ENCODE measurements at regions not wholly inside any gene's neighbourhood (a gene's known extent, or its start where the extent isn't known, plus 50 kb on each side); places are given as distances from the start of the nearest gene placed in this dataset.

GRCh38 chr1:165025805-165026204, 330.7 kb downstream of the LMX1A start:
- DNase-seq, result no peak

- peak; percentile 61 to 82 for DNase-seq
These were observed 341.8 kb downstream of the LMX1A start for GRCh38 chr1:165014753-165015152.

- DNase-seq, result no peak
These were observed 344.5 kb downstream of the LMX1A start for GRCh38 chr1:165011991-165012531.

GRCh38 chr1:165011186-165011585, 345.3 kb downstream of the LMX1A start:
- no peak for DNase-seq

- DNase-seq, result no peak
These were observed 346.0 kb downstream of the LMX1A start for GRCh38 chr1:165010418-165011070.

GRCh38 chr1:165006831-165007230, 349.7 kb downstream of the LMX1A start:
- DNase-seq, result no peak

GRCh38 chr1:164999146-164999545, 357.4 kb downstream of the LMX1A start:
- DNase-seq, result no peak

GRCh38 chr1:164991763-164992314, 364.7 kb downstream of the LMX1A start:
- no peak for DNase-seq

- no peak for DNase-seq
These were observed 373.4 kb downstream of the LMX1A start for GRCh38 chr1:164983023-164983650.

- no peak for DNase-seq
These were observed 374.0 kb downstream of the LMX1A start for GRCh38 chr1:164982545-164982944.

- DNase-seq, result no peak
These were observed 379.0 kb downstream of the LMX1A start for GRCh38 chr1:164977561-164977960.

- DNase-seq, result no peak
These were observed 384.5 kb downstream of the LMX1A start for GRCh38 chr1:164971921-164972415.

GRCh38 chr1:164971391-164971790, 385.1 kb downstream of the LMX1A start:
- DNase-seq, result no peak

GRCh38 chr1:164969253-164969652, 387.3 kb downstream of the LMX1A start:
- no peak for DNase-seq

GRCh38 chr1:164967300-164967699, 389.2 kb downstream of the LMX1A start:
- no peak for DNase-seq

GRCh38 chr1:164961715-164962114, 394.8 kb downstream of the LMX1A start:
- no peak for DNase-seq

- no peak for DNase-seq
These were observed 397.3 kb downstream of the LMX1A start for GRCh38 chr1:164958982-164959768.

- DNase-seq, result no peak
These were observed 394.8 kb downstream of the PBX1 start for GRCh38 chr1:164953815-164954214.

- DNase-seq, result no peak
These were observed 394.1 kb downstream of the PBX1 start for GRCh38 chr1:164953098-164953497.

GRCh38 chr1:164951508-164951907, 392.5 kb downstream of the PBX1 start:
- no peak for DNase-seq

GRCh38 chr1:164950541-164950986, 391.6 kb downstream of the PBX1 start:
- no peak for DNase-seq

- DNase-seq, result no peak
These were observed 390.9 kb downstream of the PBX1 start for GRCh38 chr1:164949771-164950471.
